ENCODE measurements at regions not wholly inside any gene's neighbourhood (a gene's known extent, or its start where the extent isn't known, plus 50 kb on each side); places are given as distances from the start of the nearest gene placed in this dataset.

DNA sequence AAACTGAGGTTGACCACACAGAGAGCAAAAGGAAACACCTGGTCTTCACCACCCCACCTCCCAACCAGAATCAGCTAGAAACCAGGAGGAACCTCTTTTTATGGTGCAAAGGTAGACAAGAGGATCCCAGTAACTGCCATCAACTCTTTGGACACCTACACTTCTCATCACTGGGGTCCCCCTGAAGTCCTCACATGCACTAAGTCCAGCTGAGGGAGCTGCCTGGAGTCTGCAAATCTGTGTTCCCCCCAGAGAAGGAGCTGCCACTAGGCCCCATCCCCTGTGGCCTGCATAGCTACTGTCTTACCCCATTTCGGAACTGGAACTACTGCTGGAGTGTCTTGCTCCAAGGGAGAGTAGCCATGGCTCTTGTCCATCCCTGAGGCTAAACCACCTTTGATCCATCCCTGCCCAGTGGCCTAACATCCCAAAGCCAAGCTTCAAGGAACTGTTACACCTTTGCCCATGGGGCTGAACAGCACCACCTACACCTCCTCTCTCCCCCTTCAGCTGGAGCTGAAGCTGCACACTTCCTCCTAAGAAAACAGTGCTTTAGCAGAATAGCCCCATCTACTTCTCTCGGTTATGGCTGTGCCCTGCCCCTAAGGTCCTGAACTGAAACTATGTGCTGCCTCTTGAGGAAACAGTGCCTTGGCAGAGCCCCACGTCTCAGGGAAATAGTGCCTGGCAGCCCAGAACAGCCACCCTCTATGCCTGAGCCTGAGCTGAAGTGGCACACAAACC is 85.4 kb upstream of the CD53 start:
- Histone ChIP-seq H2BK12ac (ENCODE audit: insufficient read length, low read depth, low read length) (no peak overlapping the region), H3K4me1 (ENCODE audit: insufficient read depth, low read length) (no peaks in the 10 kb centered on the region), H2AK5ac (ENCODE audit: insufficient read length, low read length) (no peak overlapping the region), H2BK15ac (ENCODE audit: low read depth, low read length) (no peak overlapping the region), H4K8ac (replicated peaks; ENCODE audit: insufficient read length, low read depth, low read length) (no peak overlapping the region), H2BK20ac (ENCODE audit: low read depth, low read length, poor library complexity, severe bottlenecking) (no peak overlapping the region), H3T11ph (ENCODE audit: low read length) (no peak overlapping the region), H4K20me1 (ENCODE audit: control insufficient read depth, insufficient read depth, insufficient read length) (no peaks in the 10 kb centered on the region), H4K91ac (ENCODE audit: insufficient read length, low read depth, low read length) (no peak overlapping the region), H3K27ac (ENCODE audit: insufficient read length, low read depth, low read length) (no peak overlapping the region), H3K14ac (ENCODE audit: insufficient read depth, low read length) (no peak overlapping the region), H3K79me2 (ENCODE audit: insufficient read depth, low read length) (no peaks in the 10 kb centered on the region), H3K4ac (ENCODE audit: low read depth, low read length) (no peak overlapping the region), H3K9me3 (ENCODE audit: control insufficient read depth, low read depth, low read length) (no peaks in the 10 kb centered on the region), H3K4me2 (ENCODE audit: insufficient read depth, insufficient read length, low read length) (no peak overlapping the region), H2AFZ (ENCODE audit: low read length) (no peak overlapping the region), H3K27me3 (ENCODE audit: insufficient read depth, low read length) (no peaks in the 10 kb centered on the region), H3K23ac (ENCODE audit: insufficient read length, low read depth, low read length) (no peak overlapping the region), H2BK120ac (ENCODE audit: low read depth, low read length, poor library complexity, severe bottlenecking) (no peak overlapping the region), H3K18ac (ENCODE audit: insufficient read length, low read depth, low read length) (no peak overlapping the region), H3K79me1 (ENCODE audit: insufficient read depth, low read depth, low read length, poor library complexity, severe bottlenecking) (no peaks in the 10 kb centered on the region), H2BK5ac (ENCODE audit: insufficient read length, low read length) (no peak overlapping the region), H4K5ac (ENCODE audit: insufficient read length, low read depth, low read length) (no peak overlapping the region), H3K56ac (ENCODE audit: insufficient read length, low read depth, low read length) (no peak overlapping the region), H3K23me2 (ENCODE audit: insufficient read length, low read depth, low read length, poor library complexity, severe bottlenecking) (no peaks in the 10 kb centered on the region), H3K9ac (ENCODE audit: extremely low read depth, insufficient read length, low read length) (no peak overlapping the region)
- H3K4me1 Mint-ChIP-seq = no peaks in the 10 kb centered on the region
- H3K4me3 Mint-ChIP-seq = no peak overlapping the region
- H3K36me3 Mint-ChIP-seq (ENCODE audit: insufficient read depth in 1 of 3, low read depth in 3 of 3) = no peaks in the 10 kb centered on the region
- TF ChIP-seq CTCF (conservative IDR thresholded peaks at IDR 0.05) = no peak
- H3K9me3 Mint-ChIP-seq = peaks cover 15 to 29% of the 10 kb centered on the region in 2 experiments; a peak in 4 of 5 replicates
- no peak for DNase-seq
- WGBS (ENCODE audit: extremely low coverage, insufficient read length, low lambda C conversion rate) = no CpG with 5 or more reads among the region's 3 CpGs
- H3K27me3 Mint-ChIP-seq (ENCODE audit: low read depth) = peaks cover 40% of the 10 kb centered on the region
- no peak overlapping the region for H3K27ac Mint-ChIP-seq
